Type B pancreatic cell (in vitro differentiated cells): ENCODE measurements at regions not wholly inside any gene's neighbourhood (a gene's known extent, or its start where the extent isn't known, plus 50 kb on each side); places are given as distances from the start of the nearest gene placed in this dataset.

Experiments
- DNase-seq: peaks from one replicate; pipeline ENCODE4 v3.0.0; 2021; ENCODE audit warnings: mixed read lengths; ENCODE audit not compliant: unreplicated experiment; ENCODE audit errors: extremely low spot score
- H3K27ac Mint-ChIP-seq: 2 replicates; pipeline ENCODE4 v1.8.0; 2021; ENCODE audit warnings: mild to moderate bottlenecking, mixed read lengths
- H3K27me3 Mint-ChIP-seq: 2 replicates; pipeline ENCODE4 v1.8.0; 2021; ENCODE audit warnings: mixed read lengths
- H3K36me3 Mint-ChIP-seq: 2 replicates; pipeline ENCODE4 v1.8.0; 2021; ENCODE audit warnings: mixed read lengths
- H3K4me1 Mint-ChIP-seq: one replicate; pipeline ENCODE4 v1.8.0; 2021; ENCODE audit warnings: mixed read lengths; ENCODE audit not compliant: unreplicated experiment
- H3K4me3 Mint-ChIP-seq: 2 replicates; pipeline ENCODE4 v1.8.0; 2021; ENCODE audit warnings: mild to moderate bottlenecking, mixed read lengths
- H3K9me3 Mint-ChIP-seq: 2 replicates; pipeline ENCODE4 v1.8.0; 2021; ENCODE audit warnings: mixed read lengths
- CTCF ChIP-seq: fragments of 200-600 bp; sonication (generic); conservative IDR thresholded peaks from 2 replicates; pipeline ENCODE4 v1.5.0; 2021; ENCODE audit warnings: antibody characterized with exemption, mild to moderate bottlenecking

GRCh38 chr2:217396586-217396985, 536.7 kb upstream of the TNP1 start:
- no peak for TF ChIP-seq CTCF

GRCh38 chr2:217396165-217396564, 536.3 kb upstream of the TNP1 start:
- no peak for TF ChIP-seq CTCF
- Mint-ChIP-seq H3K27me3 (peaks cover 6% of the 10 kb centered on the region), H3K4me3 (no peak overlapping the region), H3K27ac (no peak overlapping the region), H3K9me3 (peaks cover 10% of the 10 kb centered on the region), H3K36me3 (peaks cover 7% of the 10 kb centered on the region), H3K4me1 (no peaks in the 10 kb centered on the region)
- DNase-seq: no peak

More at GRCh38 chr2:217396586-217396985, 536.7 kb upstream of the TNP1 start:
- H3K4me1 Mint-ChIP-seq: no peaks in the 10 kb centered on the region
- H3K4me3 Mint-ChIP-seq: no peak overlapping the region
- peaks cover 6% of the 10 kb centered on the region for H3K9me3 Mint-ChIP-seq
- no peak for DNase-seq
- peaks cover 8% of the 10 kb centered on the region for H3K27me3 Mint-ChIP-seq
- H3K36me3 Mint-ChIP-seq: peaks cover 4% of the 10 kb centered on the region
- H3K27ac Mint-ChIP-seq: no peak overlapping the region

DNA sequence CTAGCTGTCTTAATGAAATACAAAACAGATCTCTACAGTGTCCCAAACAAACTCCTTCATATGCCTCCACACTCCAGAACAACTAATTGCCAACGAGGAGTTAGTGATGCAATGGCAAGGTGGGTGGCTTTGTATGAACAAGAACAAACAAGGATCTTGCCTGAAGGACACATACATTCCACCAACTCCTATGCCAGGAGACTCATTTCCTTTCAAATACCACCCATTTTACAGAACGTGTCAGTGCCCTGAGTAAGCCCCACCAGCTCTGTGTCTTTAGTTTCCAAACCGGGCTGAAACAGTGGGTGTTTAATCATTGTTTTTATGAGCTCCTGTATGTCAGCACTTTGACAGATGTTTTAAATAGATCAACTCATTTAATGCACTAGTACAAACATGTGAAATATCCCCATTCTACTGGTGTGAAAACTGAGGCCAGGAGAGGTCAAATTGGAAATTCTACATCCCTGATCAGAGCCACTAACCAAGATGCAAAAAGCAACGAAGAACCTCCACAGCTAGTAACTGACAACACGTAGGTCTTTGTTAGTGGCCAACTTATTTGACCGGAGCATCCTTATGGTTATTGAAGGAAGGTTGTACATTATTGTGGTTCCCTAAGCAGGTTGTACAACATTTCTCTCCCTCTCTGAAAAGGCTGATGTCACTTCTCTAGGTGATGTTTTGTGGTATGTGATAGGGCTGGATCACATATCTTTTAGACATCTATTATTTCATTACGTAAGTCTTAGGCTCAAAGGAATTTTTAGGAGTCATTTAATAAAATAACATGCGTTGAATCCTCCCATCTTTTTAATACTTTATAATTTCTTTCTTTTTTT, 534.9 kb upstream of the TNP1 start:
- Mint-ChIP-seq H3K4me3 (no peak overlapping the region), H3K27me3 (peaks cover 5% of the 10 kb centered on the region), H3K36me3 (peaks cover 7% of the 10 kb centered on the region), H3K9me3 (peaks cover 15% of the 10 kb centered on the region), H3K4me1 (no peaks in the 10 kb centered on the region), H3K27ac (peak overlapping the region; percentile 18)
- no peak for TF ChIP-seq CTCF
- DNase-seq: no peak

GRCh38 chr2:217393585-217394032, 533.7 kb upstream of the TNP1 start:
- Mint-ChIP-seq H3K4me1 (no peaks in the 10 kb centered on the region), H3K9me3 (peaks cover 15% of the 10 kb centered on the region), H3K27ac (no peak overlapping the region), H3K27me3 (peaks cover 5% of the 10 kb centered on the region), H3K36me3 (peaks cover 7% of the 10 kb centered on the region), H3K4me3 (no peak overlapping the region)
- no peak for DNase-seq
- no peak for TF ChIP-seq CTCF

GRCh38 chr2:217392930-217393584, 533.2 kb upstream of the TNP1 start:
- Mint-ChIP-seq H3K27ac (no peak overlapping the region), H3K4me3 (no peak overlapping the region), H3K4me1 (peaks cover 1% of the 10 kb centered on the region), H3K9me3 (peaks cover 15% of the 10 kb centered on the region), H3K36me3 (peaks cover 7% of the 10 kb centered on the region), H3K27me3 (peaks cover 5% of the 10 kb centered on the region)
- DNase-seq: no peak
- no peak for TF ChIP-seq CTCF
